Keratinocyte (primary cell): ENCODE measurements at regions not wholly inside any gene's neighbourhood (a gene's known extent, or its start where the extent isn't known, plus 50 kb on each side); places are given as distances from the start of the nearest gene placed in this dataset.
"Not testable (repeated sequence)": the region's sequence is repeated elsewhere in the genome, so short reads cannot be mapped to it uniquely, and the experiment has no call there.

Experiments used
- DNase-seq: peaks from one replicate; pipeline ENCODE4 v3.0.0-alpha.2; 2011; ENCODE audit warnings: low read depth, missing footprints, low spot score
- FAIRE-seq: peaks from 2 replicates; lab custom pipeline; 2011; peaks lifted over from hg19 to GRCh38; lab: Jason Lieb, UNC
- H2AFZ ChIP-seq: 2 replicates; pipeline ENCODE4 v1.6.0; 2012; ENCODE audit warnings: low read length, control low read depth, inconsistent platforms; ENCODE audit not compliant: control insufficient read depth
- H3K27ac ChIP-seq: 2 replicates; pipeline ENCODE4 v1.5.1; 2011; ENCODE audit warnings: low read length; ENCODE audit not compliant: control insufficient read depth, insufficient read depth
- H3K27me3 ChIP-seq: 3 replicates; pipeline ENCODE4 v1.6.0; 2011; ENCODE audit warnings: low read length; ENCODE audit not compliant: control insufficient read depth, insufficient read depth; ENCODE audit errors: extremely low read depth
- H3K36me3 ChIP-seq, 2 experiments: 2 replicates in 1 of 2; 3 replicates in 1 of 2; pipeline ENCODE4 v1.5.1; 2011; ENCODE audit warnings: low read length in 2 of 2, mild to moderate bottlenecking in 1 of 2; ENCODE audit not compliant: control insufficient read depth in 2 of 2, insufficient read depth in 2 of 2; ENCODE audit errors: extremely low read depth in 1 of 2
- H3K4me1 ChIP-seq: 3 replicates; pipeline ENCODE4 v1.5.1; 2011; ENCODE audit warnings: low read length; ENCODE audit not compliant: control insufficient read depth, insufficient read depth; ENCODE audit errors: extremely low read depth
- H3K4me2 ChIP-seq: 3 replicates; pipeline ENCODE4 v1.6.0; 2011; ENCODE audit warnings: low read depth, low read length; ENCODE audit not compliant: control insufficient read depth, insufficient read depth; ENCODE audit errors: extremely low read depth
- H3K4me3 ChIP-seq, 3 experiments: fragments of 200-600 bp in 1 of 3; sonication (generic) in 1 of 3; 2 replicates in 2 of 3; 3 replicates in 1 of 3; pipeline ENCODE4 v1.5.1; 2011 to 2016; ENCODE audit warnings: low read length in 3 of 3, mild to moderate bottlenecking in 3 of 3, control low read depth in 2 of 3, inconsistent platforms in 1 of 3, low read depth in 1 of 3, mixed read lengths in 1 of 3, mixed run types in 1 of 3, moderate library complexity in 1 of 3; ENCODE audit not compliant: control insufficient read depth in 2 of 3, insufficient read depth in 2 of 3; ENCODE audit errors: extremely low read depth in 1 of 3
- H3K79me2 ChIP-seq: 2 replicates; pipeline ENCODE4 v1.6.0; 2012; ENCODE audit warnings: low read length; ENCODE audit not compliant: control insufficient read depth, insufficient read depth
- H3K9ac ChIP-seq: 3 replicates; pipeline ENCODE4 v1.6.0; 2011; ENCODE audit warnings: low read length; ENCODE audit not compliant: control insufficient read depth, insufficient read depth; ENCODE audit errors: extremely low read depth
- H3K9me1 ChIP-seq: 3 replicates; pipeline ENCODE4 v1.6.0; 2011; ENCODE audit warnings: low read length; ENCODE audit not compliant: control insufficient read depth, insufficient read depth; ENCODE audit errors: extremely low read depth
- H3K9me3 ChIP-seq: 2 replicates; pipeline ENCODE4 v1.5.1; 2012; ENCODE audit warnings: low read depth, low read length; ENCODE audit not compliant: control insufficient read depth
- H4K20me1 ChIP-seq: 3 replicates; pipeline ENCODE4 v1.6.0; 2011; ENCODE audit warnings: low read length; ENCODE audit not compliant: control insufficient read depth, insufficient read depth; ENCODE audit errors: extremely low read depth
- EZH2 ChIP-seq: IDR thresholded peaks from one replicate; pipeline ENCODE4 v1.6.1; 2012; ENCODE audit warnings: inconsistent platforms, mild to moderate bottlenecking, low read length, moderate library complexity
- dilution Hi-C: fragments of 300-500 bp; cut with MboI; formaldehyde crosslinking; loops from one replicate; pipeline ENCODE4 v1.7.0; 2020; ENCODE audit warnings: low sequenced_read_pairs; ENCODE audit not compliant: extremely low pct_ligation_motif_present
- TF ChIP-seq, protein P1 (sequence below), 3 experiments: IDR thresholded peaks in 1 of 3; conservative IDR thresholded peaks in 1 of 3; optimal IDR thresholded peaks in 1 of 3; 2 replicates in 2 of 3; 3 replicates in 1 of 3; pipeline versions ENCODE3 to v1.5.1; 2011; ENCODE audit warnings: low read length in 3 of 3, mild to moderate bottlenecking in 3 of 3, moderate library complexity in 2 of 3, control low read depth in 1 of 3, inconsistent platforms in 1 of 3; ENCODE audit not compliant: insufficient read depth in 2 of 3; ENCODE audit errors: extremely low read depth in 1 of 3

DNA sequence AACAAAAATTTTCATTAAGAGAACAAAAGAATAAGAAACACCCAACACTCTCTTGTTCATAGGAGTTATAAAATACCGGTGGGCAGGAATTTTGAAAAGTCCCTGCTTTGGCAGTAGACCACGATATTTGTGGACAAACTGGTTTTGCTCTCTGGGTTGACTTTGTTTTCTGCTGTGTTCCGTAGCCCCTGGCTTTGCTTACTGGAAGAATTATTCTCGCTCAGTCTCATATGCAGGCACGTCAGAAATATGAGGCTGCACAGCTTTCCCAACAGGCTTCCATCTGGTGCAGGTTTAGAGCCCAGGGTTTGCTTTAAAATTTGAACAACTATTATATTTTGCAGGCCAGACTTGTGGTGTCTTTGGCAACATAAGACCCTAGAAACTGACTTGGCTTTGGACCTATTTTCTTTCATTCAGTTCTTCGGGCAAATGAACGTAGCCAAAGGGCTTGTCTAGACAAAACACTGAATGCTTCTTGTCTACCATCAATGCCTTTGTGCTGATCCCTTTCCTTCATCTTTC is 2012.6 kb downstream of the PCDH9 start:
- Histone ChIP-seq H2AFZ (no peak overlapping the region), H3K36me3 (no peaks in the 10 kb centered on the region), H3K4me3 (no peak overlapping the region), H3K9me1 (no peaks in the 10 kb centered on the region), H3K9ac (no peak overlapping the region), H3K79me2 (no peaks in the 10 kb centered on the region), H3K4me2 (no peak overlapping the region), H3K9me3 (no peaks in the 10 kb centered on the region), H3K27ac (no peak overlapping the region), H3K4me1 (no peaks in the 10 kb centered on the region), H4K20me1 (no peaks in the 10 kb centered on the region), H3K27me3 (no peaks in the 10 kb centered on the region)
- DNase-seq (no peak), FAIRE-seq (no peak)
- dilution Hi-C loops: no loop called here
- TF ChIP-seq, protein P1, sequence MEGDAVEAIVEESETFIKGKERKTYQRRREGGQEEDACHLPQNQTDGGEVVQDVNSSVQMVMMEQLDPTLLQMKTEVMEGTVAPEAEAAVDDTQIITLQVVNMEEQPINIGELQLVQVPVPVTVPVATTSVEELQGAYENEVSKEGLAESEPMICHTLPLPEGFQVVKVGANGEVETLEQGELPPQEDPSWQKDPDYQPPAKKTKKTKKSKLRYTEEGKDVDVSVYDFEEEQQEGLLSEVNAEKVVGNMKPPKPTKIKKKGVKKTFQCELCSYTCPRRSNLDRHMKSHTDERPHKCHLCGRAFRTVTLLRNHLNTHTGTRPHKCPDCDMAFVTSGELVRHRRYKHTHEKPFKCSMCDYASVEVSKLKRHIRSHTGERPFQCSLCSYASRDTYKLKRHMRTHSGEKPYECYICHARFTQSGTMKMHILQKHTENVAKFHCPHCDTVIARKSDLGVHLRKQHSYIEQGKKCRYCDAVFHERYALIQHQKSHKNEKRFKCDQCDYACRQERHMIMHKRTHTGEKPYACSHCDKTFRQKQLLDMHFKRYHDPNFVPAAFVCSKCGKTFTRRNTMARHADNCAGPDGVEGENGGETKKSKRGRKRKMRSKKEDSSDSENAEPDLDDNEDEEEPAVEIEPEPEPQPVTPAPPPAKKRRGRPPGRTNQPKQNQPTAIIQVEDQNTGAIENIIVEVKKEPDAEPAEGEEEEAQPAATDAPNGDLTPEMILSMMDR (optimal IDR thresholded peaks at IDR 0.05 in 1 of 3, IDR thresholded peaks at IDR 0.05 in 1 of 3, conservative IDR thresholded peaks at IDR 0.05 in 1 of 3; ENCODE audit: extremely low read depth in 1 of 3, insufficient read depth in 2 of 3, low read length in 3 of 3): no peak
- no peak for TF ChIP-seq EZH2

DNA sequence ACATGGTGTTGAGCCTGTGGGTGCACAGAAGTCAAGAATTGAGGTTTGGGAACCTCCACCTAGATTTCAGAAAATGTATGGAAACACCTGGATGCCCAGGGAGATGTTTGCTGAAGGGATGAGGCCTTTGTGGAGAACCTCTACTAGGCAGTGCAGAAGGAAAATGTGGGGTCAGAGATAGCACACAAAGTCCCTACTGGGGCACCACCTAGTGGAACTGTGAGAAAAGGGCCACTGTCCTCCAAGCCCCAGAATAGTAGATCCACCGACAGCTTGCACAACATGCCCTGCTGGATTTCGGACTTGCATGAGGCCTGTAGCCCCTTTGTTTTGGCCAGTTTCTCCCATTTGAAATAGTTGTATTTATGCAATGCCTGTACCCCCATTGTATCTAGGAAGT is 2027.3 kb downstream of the PCDH9 start:
- FAIRE-seq, H3K9ac ChIP-seq, H3K4me1 ChIP-seq, H4K20me1 ChIP-seq, H3K4me3 ChIP-seq, H3K27me3 ChIP-seq, H3K9me3 ChIP-seq, dilution Hi-C loops, H3K79me2 ChIP-seq, H3K9me1 ChIP-seq, H3K27ac ChIP-seq, DNase-seq, H3K36me3 ChIP-seq, H3K4me2 ChIP-seq, H2AFZ ChIP-seq: not testable (repeated sequence)

DNA sequence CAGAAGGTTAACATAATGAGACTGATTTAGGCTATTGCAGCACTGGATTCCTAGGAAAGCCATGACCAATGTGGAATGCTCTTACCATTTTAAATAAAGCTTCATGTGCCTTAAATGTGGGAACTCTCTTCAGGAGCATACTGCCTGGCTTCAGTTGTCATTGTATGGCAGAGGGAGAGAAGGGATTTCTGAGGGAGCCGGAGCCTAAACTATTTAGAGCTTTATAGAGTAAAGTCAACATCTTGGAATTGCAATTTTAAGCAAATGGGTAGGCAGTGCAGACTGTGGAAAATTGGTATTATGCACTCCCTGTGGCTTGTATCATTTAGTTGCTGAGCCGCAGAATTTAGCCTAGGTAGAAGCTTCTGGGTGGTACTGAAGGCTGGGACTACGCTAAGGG is 2041.4 kb downstream of the PCDH9 start:
- Histone ChIP-seq H3K4me2 (no peak overlapping the region), H3K27me3 (no peaks in the 10 kb centered on the region), H3K27ac (no peak overlapping the region), H3K36me3 (no peaks in the 10 kb centered on the region), H3K9me1 (no peaks in the 10 kb centered on the region), H3K4me3 (no peak overlapping the region), H4K20me1 (no peaks in the 10 kb centered on the region), H3K4me1 (no peaks in the 10 kb centered on the region), H2AFZ (no peak overlapping the region), H3K9me3 (no peaks in the 10 kb centered on the region), H3K9ac (no peak overlapping the region), H3K79me2 (no peaks in the 10 kb centered on the region)
- FAIRE-seq (no peak), DNase-seq (no peak)
- TF ChIP-seq, protein P1 (optimal IDR thresholded peaks at IDR 0.05 in 1 of 3, IDR thresholded peaks at IDR 0.05 in 1 of 3, conservative IDR thresholded peaks at IDR 0.05 in 1 of 3; ENCODE audit: extremely low read depth in 1 of 3, insufficient read depth in 2 of 3, low read length in 3 of 3): no peak
- no peak for TF ChIP-seq EZH2
- dilution Hi-C loops: no loop called here
